GM12891 (cell line): ENCODE measurements at regions not wholly inside any gene's neighbourhood (a gene's known extent, or its start where the extent isn't known, plus 50 kb on each side); places are given as distances from the start of the nearest gene placed in this dataset.

ENCODE experiments used
- DNase-seq: peaks from one replicate; pipeline ENCODE4 v3.0.0; 2011; ENCODE audit warnings: low spot score; ENCODE audit not compliant: insufficient read length
- FAIRE-seq: peaks from 2 replicates; lab custom pipeline; 2011; peaks lifted over from hg19 to GRCh38; lab: Jason Lieb, UNC
- PAX5 ChIP-seq: IDR thresholded peaks from 2 replicates; pipeline ENCODE4 v1.6.1; 2011; ENCODE audit warnings: low read length, moderate library complexity, mild to moderate bottlenecking; ENCODE audit not compliant: insufficient read depth, severe bottlenecking
- POLR2A ChIP-seq: IDR thresholded peaks from 2 replicates; pipeline ENCODE4 v1.6.1; 2011; ENCODE audit warnings: low read depth, low read length, control low read depth
- POLR2AphosphoS5 ChIP-seq: IDR thresholded peaks from 2 replicates; pipeline ENCODE4 v1.6.1; 2011; ENCODE audit warnings: low read depth, low read length, control low read depth
- POU2F2 ChIP-seq: IDR thresholded peaks from 2 replicates; pipeline ENCODE4 v1.6.1; 2011; ENCODE audit warnings: low read depth, mild to moderate bottlenecking, control low read depth, low read length, moderate library complexity
- SPI1 ChIP-seq: IDR thresholded peaks from 2 replicates; pipeline ENCODE4 v1.6.1; 2011; ENCODE audit warnings: low read depth, low read length, control low read depth
- TAF1 ChIP-seq: IDR thresholded peaks from 2 replicates; pipeline ENCODE4 v1.6.1; 2011; ENCODE audit warnings: low read depth, low read length, control low read depth

- no peak for FAIRE-seq
- no peak for TF ChIP-seq POLR2A
- no peak for TF ChIP-seq POLR2AphosphoS5
- no peak for TF ChIP-seq SPI1
- DNase-seq, result no peak
These were observed 334.0 kb upstream of the PRICKLE1 start for GRCh38 chr12:42923583-42923982.

- FAIRE-seq (no peak), DNase-seq (no peak)
- no peak for TF ChIP-seq POU2F2
- no peak for TF ChIP-seq POLR2AphosphoS5
- no peak for TF ChIP-seq PAX5
- TF ChIP-seq TAF1, result no peak
- TF ChIP-seq POLR2A, result no peak
- no peak for TF ChIP-seq SPI1
These were observed 333.6 kb upstream of the PRICKLE1 start for GRCh38 chr12:42923156-42923555.

GRCh38 chr12:42922505-42922850 lies 332.9 kb upstream of the PRICKLE1 start:
- FAIRE-seq, result no peak
- no peak for DNase-seq
- TF ChIP-seq POLR2A (no peak), POU2F2 (no peak)

- TF ChIP-seq SPI1 (no peak), POU2F2 (no peak), TAF1 (no peak), PAX5 (no peak), POLR2A (no peak), POLR2AphosphoS5 (no peak)
- no peak for FAIRE-seq
- no peak for DNase-seq
These were observed 332.4 kb upstream of the PRICKLE1 start for GRCh38 chr12:42921741-42922504.

DNA sequence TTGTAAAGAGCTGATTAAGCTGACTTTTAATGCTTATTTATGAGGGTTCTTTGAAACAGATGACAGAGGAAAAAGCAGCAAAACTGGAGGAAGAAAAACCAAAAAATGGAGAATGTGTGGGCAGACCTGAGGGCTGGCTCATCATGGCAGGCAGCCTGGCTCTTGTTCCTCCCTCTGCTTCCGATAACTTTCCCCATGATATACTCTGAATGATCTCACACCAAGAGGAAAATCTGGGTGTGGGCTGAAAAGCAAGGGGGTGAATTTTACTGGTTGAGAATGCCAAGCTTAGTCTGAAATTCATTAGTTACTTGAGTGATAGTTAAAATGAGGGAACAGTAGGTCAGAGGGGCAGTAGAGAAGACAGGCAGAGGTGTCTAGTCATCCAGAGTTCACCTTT lies 330.1 kb upstream of the PRICKLE1 start:
- TF ChIP-seq POLR2AphosphoS5 (no peak), POLR2A (no peak), PAX5 (no peak), POU2F2 (no peak), SPI1 (no peak), TAF1 (no peak)
- DNase-seq (no peak), FAIRE-seq (no peak)

- no peak for TF ChIP-seq TAF1
- no peak for DNase-seq
- FAIRE-seq, result no peak
These were observed 328.9 kb upstream of the PRICKLE1 start for GRCh38 chr12:42918443-42918842.

GRCh38 chr12:42916143-42916542 lies 326.6 kb upstream of the PRICKLE1 start:
- FAIRE-seq (no peak), DNase-seq (no peak)
- no peak for TF ChIP-seq POLR2AphosphoS5
- no peak for TF ChIP-seq POU2F2
- no peak for TF ChIP-seq TAF1
- TF ChIP-seq SPI1, result no peak
- TF ChIP-seq POLR2A, result no peak
- no peak for TF ChIP-seq PAX5

GRCh38 chr12:42915426-42915825 lies 325.9 kb upstream of the PRICKLE1 start:
- no peak for FAIRE-seq
- TF ChIP-seq POU2F2 (no peak), POLR2AphosphoS5 (no peak), SPI1 (no peak), PAX5 (no peak), POLR2A (no peak), TAF1 (no peak)
- DNase-seq, result no peak

DNA sequence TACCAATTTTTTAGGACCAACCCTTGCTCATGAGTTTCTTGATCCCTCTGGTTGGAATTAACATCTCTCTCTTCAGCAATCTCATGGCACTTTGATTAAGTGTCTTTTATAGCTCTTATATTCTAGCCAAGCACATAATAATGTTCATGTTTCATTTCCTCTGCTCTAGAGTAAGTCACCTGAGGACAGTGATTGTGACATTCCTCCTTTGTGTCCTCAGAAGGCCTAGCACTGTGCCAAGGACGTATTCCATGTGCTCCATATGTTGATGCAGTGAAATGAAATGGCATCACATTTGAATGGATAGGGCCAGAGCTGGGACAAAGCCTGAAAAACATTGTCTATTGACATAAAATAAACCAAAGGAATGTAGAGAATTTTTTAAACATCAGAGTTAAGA lies 322.8 kb upstream of the PRICKLE1 start:
- no peak for DNase-seq
- FAIRE-seq, result no peak
- no peak for TF ChIP-seq POLR2A
- no peak for TF ChIP-seq SPI1
- no peak for TF ChIP-seq POLR2AphosphoS5
- TF ChIP-seq PAX5, result no peak
- TF ChIP-seq TAF1, result no peak
- TF ChIP-seq POU2F2, result no peak

DNA sequence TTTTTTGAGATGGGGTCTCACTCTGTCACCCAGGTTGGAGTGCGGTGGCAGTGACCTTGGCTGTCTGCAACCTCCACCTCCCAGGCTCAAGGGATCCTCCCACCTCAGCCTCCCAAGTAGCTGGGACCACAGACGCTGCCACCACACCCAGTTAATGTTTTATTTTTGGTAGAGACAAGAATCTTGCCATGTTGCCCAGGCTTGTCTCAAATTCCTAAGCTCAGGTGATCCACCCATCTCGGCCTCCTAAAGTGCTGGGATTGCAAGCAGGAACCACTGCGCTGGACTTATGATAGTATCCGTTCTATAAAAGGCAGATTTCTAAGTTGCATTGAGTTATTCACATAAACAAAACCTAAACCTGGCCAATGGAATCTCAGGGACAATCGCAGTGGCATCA lies 321.1 kb upstream of the PRICKLE1 start:
- FAIRE-seq (no peak), DNase-seq (no peak)
- TF ChIP-seq SPI1 (no peak), POLR2AphosphoS5 (no peak), PAX5 (no peak), POLR2A (no peak), POU2F2 (no peak)
